OCI-LY7 (cell line): ENCODE measurements at regions not wholly inside any gene's neighbourhood (a gene's known extent, or its start where the extent isn't known, plus 50 kb on each side); places are given as distances from the start of the nearest gene placed in this dataset.

ENCODE experiments used
- BruUV-seq: library from RNA; stranded (reverse); fragments of 400-500 nt; replicated peaks from 2 replicates; lab custom pipeline; 2021; lab: Mats Ljungman, UMichigan
- CTCF ChIA-PET: fragments of 300-600 bp; sonication (Branson Sonifier 250); formaldehyde crosslinking; loops from one replicate; lab custom pipeline; 2022; ENCODE audit warnings: antibody characterized with exemption; ENCODE audit not compliant: unreplicated experiment; lab: Charles Lee
- POLR2A ChIA-PET: fragments of 300-600 bp; sonication (Branson Sonifier 250); formaldehyde crosslinking; loops from one replicate; lab custom pipeline; 2022; ENCODE audit warnings: antibody characterized with exemption; lab: Charles Lee
- DNase-seq: peaks from one replicate; pipeline ENCODE4 v3.0.0-alpha.2; 2015; ENCODE audit warnings: low spot score
- H2AFZ ChIP-seq: fragments of 200-600 bp; sonication (generic), shearing (Covaris generic); 2 replicates; pipeline ENCODE4 v1.6.1; 2014; ENCODE audit warnings: mild to moderate bottlenecking, antibody characterized with exemption, low read length, moderate library complexity
- H3K27ac ChIP-seq: fragments of 200-600 bp; sonication (generic); 2 replicates; pipeline ENCODE4 v1.5.1; 2014; ENCODE audit warnings: mixed run types, low read depth, mild to moderate bottlenecking, moderate library complexity, low read length, inconsistent platforms; ENCODE audit not compliant: poor library complexity, severe bottlenecking
- H3K36me3 ChIP-seq: fragments of 200-600 bp; sonication (generic); 2 replicates; pipeline ENCODE4 v1.6.1; 2014; ENCODE audit warnings: mild to moderate bottlenecking, antibody characterized with exemption, low read length, moderate library complexity, mixed read lengths; ENCODE audit not compliant: insufficient read depth
- H3K4me1 ChIP-seq: fragments of 200-600 bp; sonication (generic); 2 replicates; pipeline ENCODE4 v1.5.1; 2014; ENCODE audit warnings: mild to moderate bottlenecking, low read length; ENCODE audit not compliant: insufficient read depth, poor library complexity, severe bottlenecking
- H3K4me2 ChIP-seq: fragments of 200-600 bp; sonication (generic); 2 replicates; pipeline ENCODE4 v1.6.1; 2014; ENCODE audit warnings: mild to moderate bottlenecking, low read length
- H3K4me3 ChIP-seq: fragments of 200-600 bp; sonication (generic); 2 replicates; pipeline ENCODE4 v1.5.1; 2014; ENCODE audit warnings: mild to moderate bottlenecking, low read depth, low read length; ENCODE audit not compliant: poor library complexity, severe bottlenecking
- H3K79me2 ChIP-seq: fragments of 200-600 bp; sonication (generic); 2 replicates; pipeline ENCODE4 v1.6.1; 2016; ENCODE audit warnings: low read depth, mild to moderate bottlenecking, low read length, moderate library complexity, mixed read lengths; ENCODE audit not compliant: insufficient read depth
- H3K9me2 ChIP-seq: fragments of 200-600 bp; sonication (generic); 2 replicates; pipeline ENCODE4 v1.6.1; 2016; ENCODE audit warnings: mild to moderate bottlenecking, low read length, mixed read lengths; ENCODE audit not compliant: insufficient read depth
- H3K9me3 ChIP-seq: fragments of 200-600 bp; sonication (generic); 2 replicates; pipeline ENCODE4 v1.6.1; 2014; ENCODE audit warnings: mild to moderate bottlenecking, mixed run types, low read length, mixed read lengths
- H4K20me1 ChIP-seq: fragments of 200-600 bp; sonication (generic); 2 replicates; pipeline ENCODE4 v1.6.1; 2014; ENCODE audit warnings: mild to moderate bottlenecking, antibody characterized with exemption, low read length, moderate library complexity, mixed read lengths; ENCODE audit not compliant: insufficient read depth
- EZH2phosphoT487 ChIP-seq: fragments of 200-600 bp; sonication (generic); IDR thresholded peaks from 2 replicates; pipeline ENCODE4 v1.6.1; 2018; ENCODE audit warnings: low read depth, borderline replicate concordance, mild to moderate bottlenecking, mixed run types, antibody characterized with exemption, low read length, moderate library complexity, mixed read lengths
- intact Hi-C: fragments of 100-400 bp; cut with micrococcal nuclease; formaldehyde crosslinking; loops from one replicate; pipeline ENCODE4 v1.10.0; 2022; ENCODE audit not compliant: unreplicated experiment
- TF ChIP-seq, protein P1 (sequence below): fragments of 200-600 bp; sonication (generic); conservative IDR thresholded peaks from 2 replicates; pipeline ENCODE4 v1.5.1; 2014; ENCODE audit warnings: mild to moderate bottlenecking, antibody characterized with exemption, low read length, moderate library complexity, mixed read lengths

DNA sequence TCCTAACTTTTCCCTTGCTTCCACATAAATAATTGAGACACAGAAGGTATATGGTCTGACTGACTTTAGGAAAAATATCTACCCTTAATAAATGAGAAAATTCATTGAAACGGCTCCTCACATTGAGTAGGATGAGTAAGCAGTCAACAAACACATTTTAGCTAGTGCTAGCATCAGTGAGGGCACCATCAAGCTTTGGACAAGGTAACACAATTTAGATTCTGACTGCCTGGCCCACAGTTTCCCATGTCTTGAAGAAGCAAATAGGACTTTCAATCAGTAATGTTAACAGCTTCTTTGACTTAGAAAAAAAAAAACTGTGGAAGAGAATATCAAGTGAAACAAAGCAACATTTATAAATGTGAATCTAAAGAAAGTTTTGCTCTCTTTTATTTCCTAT lies 70.1 kb upstream of the MBNL1 start:
- no peaks in the 10 kb centered on the region for H3K9me3 ChIP-seq
- CTCF ChIA-PET: no interaction called here
- no peaks in the 10 kb centered on the region for H4K20me1 ChIP-seq
- TF ChIP-seq, protein P1, sequence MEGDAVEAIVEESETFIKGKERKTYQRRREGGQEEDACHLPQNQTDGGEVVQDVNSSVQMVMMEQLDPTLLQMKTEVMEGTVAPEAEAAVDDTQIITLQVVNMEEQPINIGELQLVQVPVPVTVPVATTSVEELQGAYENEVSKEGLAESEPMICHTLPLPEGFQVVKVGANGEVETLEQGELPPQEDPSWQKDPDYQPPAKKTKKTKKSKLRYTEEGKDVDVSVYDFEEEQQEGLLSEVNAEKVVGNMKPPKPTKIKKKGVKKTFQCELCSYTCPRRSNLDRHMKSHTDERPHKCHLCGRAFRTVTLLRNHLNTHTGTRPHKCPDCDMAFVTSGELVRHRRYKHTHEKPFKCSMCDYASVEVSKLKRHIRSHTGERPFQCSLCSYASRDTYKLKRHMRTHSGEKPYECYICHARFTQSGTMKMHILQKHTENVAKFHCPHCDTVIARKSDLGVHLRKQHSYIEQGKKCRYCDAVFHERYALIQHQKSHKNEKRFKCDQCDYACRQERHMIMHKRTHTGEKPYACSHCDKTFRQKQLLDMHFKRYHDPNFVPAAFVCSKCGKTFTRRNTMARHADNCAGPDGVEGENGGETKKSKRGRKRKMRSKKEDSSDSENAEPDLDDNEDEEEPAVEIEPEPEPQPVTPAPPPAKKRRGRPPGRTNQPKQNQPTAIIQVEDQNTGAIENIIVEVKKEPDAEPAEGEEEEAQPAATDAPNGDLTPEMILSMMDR: no peak
- no peak for TF ChIP-seq EZH2phosphoT487
- peak overlapping the region; percentile 63 for H3K27ac ChIP-seq
- DNase-seq: peak; percentile 59
- POLR2A ChIA-PET: interaction anchor here (0.6 to 3.4 kb wide), 25 partner anchors 12 to 821 kb away, joined by 3 to 23 read pairs (median 4); partner anchors contain the start of gene MBNL1
- no peaks in the 10 kb centered on the region for H3K9me2 ChIP-seq
- no TSS peak for BruUV-seq
- H2AFZ ChIP-seq: peak overlapping the region; percentile 82
- H3K4me1 ChIP-seq: peaks cover 85% of the 10 kb centered on the region
- H3K79me2 ChIP-seq: 0 out of 2 replicates have a peak, but pooled peaks cover 6% of the 10 kb centered on the region
- H3K4me2 ChIP-seq: peak overlapping the region; percentile 86
- no peaks in the 10 kb centered on the region for H3K36me3 ChIP-seq
- H3K4me3 ChIP-seq: peak overlapping the region; percentile 49
- intact Hi-C loops: loop anchor here (1.0 to 2.0 kb wide), 3 partner anchors 45 to 178 kb away; partner anchors contain the start of gene MBNL1

DNA sequence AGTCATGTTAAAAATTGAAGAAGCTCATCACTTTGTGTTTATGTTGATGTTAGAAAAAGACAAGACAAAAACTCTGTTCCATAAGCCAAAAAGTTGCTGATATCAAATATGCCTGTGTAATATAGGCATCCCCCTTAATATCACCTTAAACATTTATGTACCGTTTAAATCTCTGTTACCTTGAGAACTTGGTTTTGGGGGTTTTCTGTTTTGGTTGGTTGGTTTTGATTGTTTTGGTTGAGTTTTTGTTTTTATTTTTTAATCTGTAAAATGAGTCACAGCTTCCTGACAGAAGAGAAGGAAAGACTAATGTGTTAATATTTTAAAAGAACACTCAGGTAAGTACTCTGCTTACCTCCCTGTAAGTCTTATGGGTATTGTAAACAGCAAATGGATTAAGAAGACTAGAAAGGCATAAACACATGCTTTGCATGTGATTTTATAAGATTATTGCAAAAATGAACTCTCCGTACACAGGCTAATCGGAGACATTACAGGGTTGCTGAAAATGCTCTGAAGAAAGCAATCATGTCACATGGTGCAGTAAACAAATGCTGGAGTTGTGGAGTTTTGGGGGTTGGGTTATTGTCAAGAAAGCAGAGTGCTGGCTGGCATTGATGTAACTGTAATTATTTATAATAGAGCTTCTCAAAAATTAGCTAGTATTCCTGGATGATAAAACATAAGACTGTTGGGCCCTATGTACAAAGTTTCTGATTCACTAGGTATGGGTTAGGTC lies 69.5 kb upstream of the MBNL1 start:
- TF ChIP-seq EZH2phosphoT487: no peak
- TF ChIP-seq, protein P1: no peak
- intact Hi-C loops: loop anchor here (2.0 kb wide), 1 partner anchor 178 kb away; no protein-coding TSS in a partner anchor
- Histone ChIP-seq H4K20me1 (no peaks in the 10 kb centered on the region), H3K4me3 (peak overlapping the region; percentile 49), H2AFZ (peak overlapping the region; percentile 82), H3K4me2 (peak overlapping the region; percentile 86), H3K9me2 (no peaks in the 10 kb centered on the region), H3K9me3 (no peaks in the 10 kb centered on the region), H3K79me2 (0 out of 2 replicates have a peak, but pooled peaks cover 6% of the 10 kb centered on the region), H3K36me3 (no peaks in the 10 kb centered on the region), H3K4me1 (peaks cover 85% of the 10 kb centered on the region), H3K27ac (peak overlapping the region; percentile 63)
- ChIA-PET CTCF (no interaction called here), POLR2A (interaction anchor here (0.5 to 3.4 kb wide), 28 partner anchors 12 to 923 kb away, joined by 3 to 23 read pairs (median 4); partner anchors contain the start of gene MBNL1)
- BruUV-seq: no TSS peak
- DNase-seq: peak; percentile 45
